RCC 7860 (cell line): ENCODE measurements at regions not wholly inside any gene's neighbourhood (a gene's known extent, or its start where the extent isn't known, plus 50 kb on each side); places are given as distances from the start of the nearest gene placed in this dataset.
"Not testable (repeated sequence)": the region's sequence is repeated elsewhere in the genome, so short reads cannot be mapped to it uniquely, and the experiment has no call there.

Source experiments
- DNase-seq: peaks from one replicate; pipeline ENCODE4 v3.0.0-alpha.2; 2015; ENCODE audit warnings: low spot score
- FAIRE-seq: peaks from 2 replicates; lab custom pipeline; 2012; peaks lifted over from hg19 to GRCh38; lab: Jason Lieb, UNC

DNA sequence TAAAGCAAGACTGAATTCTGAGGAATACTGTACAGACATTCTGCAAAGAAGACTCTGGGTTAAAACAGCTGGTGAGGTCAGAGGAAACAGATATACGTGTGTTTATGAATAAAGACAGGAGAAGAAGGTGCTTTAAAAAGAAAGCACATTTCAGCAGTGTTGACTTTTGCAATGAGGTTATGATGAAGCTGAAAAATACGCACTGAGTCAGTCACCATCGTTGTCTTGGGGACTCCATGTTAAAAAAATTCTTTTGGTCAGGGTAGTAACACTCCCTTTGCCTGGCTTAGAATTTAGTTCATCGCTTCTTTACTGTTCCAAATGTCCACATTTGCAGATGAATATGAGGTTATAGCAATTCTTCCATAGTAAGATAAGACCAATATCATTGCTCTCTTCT is 1049.0 kb downstream of the TSN start:
- FAIRE-seq: no peak
- no peak for DNase-seq

DNA sequence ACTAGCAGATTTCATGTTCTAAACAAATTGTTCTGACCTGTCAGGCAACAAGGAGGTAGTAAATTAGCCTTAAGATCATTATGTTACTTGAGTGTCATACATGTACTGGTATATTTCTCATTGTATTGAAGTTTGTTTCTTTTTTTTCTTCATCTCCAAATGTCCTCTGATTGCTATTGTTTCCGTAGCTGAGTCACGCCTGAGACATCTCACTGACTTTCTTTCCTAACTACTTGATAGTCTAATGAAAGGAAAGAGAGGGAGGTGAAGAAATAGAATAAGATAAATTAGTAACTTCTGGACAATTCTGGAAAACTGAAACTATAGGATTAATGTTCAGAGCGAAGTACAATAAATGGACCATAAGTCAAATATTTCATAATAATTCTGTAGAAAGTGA is 1049.9 kb downstream of the TSN start:
- no peak for FAIRE-seq
- no peak for DNase-seq

DNA sequence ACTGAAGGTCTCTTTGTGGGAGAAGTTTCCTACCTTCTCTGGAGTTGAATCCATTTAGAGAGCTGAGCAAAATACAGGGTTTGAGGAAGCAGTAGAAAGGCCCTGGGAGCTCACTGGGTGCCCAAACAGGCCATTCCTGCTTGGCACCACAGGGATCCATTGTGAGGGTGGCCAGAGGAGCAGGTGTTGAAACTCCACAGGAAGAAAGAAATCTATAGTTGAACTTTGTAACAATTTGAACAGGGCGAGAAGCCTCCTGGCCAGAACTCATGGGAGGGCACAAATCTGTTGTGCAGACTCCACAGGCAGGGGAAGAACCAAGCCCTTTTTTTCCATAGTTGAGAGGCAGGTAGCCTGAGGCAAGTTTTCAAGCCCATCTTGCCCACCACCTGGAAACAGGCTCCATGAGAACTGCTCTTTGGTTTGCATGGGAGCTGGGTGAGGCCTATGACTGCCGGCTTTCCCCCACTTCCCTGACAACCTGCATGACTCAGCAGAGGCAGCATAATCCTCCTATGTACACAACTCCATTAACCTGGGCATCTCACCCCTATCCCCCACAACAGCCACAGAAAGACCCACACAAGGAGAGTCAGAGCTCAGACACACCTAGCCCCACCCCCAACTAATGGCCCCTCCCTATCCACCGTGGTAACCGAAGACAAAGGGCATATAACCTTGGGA is 1053.0 kb downstream of the TSN start:
- FAIRE-seq (no peak), DNase-seq (no peak)

DNA sequence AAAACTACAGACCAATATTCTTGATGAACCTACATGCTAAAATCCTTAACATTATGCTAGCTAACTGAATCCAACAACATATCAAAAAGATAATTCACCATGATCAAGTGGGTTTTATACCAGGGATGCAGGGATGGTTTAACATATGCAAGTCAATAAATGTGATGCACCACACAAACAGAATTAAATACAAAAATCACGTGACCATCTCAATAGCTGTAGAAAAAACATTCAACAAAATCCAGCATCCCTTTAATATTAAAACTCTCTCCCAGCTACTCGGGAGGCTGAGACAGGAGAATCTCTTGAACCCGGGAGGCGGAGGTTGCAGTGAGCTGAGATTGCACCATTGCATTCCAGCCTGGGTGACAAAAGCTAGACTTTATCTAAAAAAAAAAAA is 1056.8 kb downstream of the TSN start:
- not testable (repeated sequence) for FAIRE-seq, DNase-seq

DNA sequence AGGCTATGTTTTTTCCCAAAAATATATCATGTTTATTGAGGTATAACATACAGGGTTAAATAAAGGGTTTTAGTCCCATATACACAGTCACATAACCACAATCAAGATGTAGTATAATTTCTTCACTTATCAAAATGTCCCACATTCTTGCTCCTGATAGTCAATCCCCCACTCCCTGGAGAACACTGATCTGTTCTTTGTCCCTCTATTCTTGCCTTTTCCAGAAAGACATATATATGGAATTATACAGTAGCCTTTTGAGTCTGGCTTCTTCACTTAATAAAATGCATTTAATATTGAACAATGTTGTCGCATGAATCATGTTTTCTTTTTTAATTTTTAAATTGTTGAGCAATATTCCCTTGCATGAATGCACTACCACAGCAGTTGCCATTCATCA is 1059.7 kb downstream of the TSN start:
- DNase-seq: no peak
- no peak for FAIRE-seq

DNA sequence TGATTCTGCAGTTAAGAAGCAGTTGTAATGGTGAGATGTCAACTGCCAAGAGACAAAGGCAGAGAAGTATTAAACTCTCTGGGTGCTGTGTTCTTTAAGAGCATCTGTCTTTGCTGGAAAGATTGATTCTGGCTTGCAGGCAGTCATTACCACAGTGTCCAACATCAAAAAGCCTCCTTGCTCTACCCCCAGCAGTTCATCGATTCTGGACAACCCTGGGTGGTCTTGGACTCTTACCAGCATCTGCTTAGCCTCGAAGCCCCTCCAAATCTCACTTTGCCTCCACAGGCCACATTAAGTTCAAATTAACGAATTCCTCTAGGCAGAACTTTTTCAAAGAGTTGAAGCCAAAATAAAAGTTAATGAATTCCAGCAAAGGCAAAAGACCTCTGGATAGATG is 1061.4 kb downstream of the TSN start:
- DNase-seq (no peak), FAIRE-seq (no peak)

DNA sequence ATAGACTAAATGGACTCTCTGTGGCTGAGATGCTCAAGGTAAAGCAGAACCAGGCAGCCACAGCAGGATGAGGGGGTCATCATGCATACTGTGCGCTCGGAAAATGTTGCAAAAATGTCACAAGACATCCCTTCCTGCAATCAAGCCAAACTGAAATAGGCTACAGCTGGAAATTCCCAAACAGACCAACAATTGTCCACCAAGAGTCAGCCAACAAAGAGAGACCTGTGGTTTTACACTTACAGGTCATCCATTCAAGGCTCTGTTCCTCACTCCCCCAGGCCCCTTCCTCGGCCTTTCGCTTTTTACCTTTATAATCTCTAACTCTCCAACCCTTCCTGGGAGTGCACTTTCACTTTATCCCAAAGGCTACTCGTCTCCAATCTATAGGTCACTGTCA is 1066.9 kb downstream of the TSN start:
- FAIRE-seq (no peak), DNase-seq (no peak)

DNA sequence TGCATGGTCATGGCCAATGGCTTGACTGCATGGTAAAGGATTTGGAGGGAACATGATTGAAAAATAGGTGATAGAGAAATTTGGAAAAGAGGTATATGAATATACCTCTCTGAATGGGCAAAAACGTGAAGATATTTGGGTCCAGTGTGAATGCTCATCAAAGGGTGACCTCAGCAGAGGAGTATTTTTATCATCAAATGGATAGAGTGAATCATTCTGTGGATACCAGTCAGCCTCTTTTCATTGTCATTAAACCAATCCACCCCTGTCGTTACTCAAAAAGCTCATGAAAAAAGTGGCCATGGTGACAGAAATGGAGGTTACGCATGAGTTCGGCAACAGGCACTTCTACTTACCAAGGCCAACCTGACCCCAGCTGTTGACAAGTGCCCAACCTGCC is 1074.7 kb downstream of the TSN start:
- FAIRE-seq (no peak), DNase-seq (no peak)

DNA sequence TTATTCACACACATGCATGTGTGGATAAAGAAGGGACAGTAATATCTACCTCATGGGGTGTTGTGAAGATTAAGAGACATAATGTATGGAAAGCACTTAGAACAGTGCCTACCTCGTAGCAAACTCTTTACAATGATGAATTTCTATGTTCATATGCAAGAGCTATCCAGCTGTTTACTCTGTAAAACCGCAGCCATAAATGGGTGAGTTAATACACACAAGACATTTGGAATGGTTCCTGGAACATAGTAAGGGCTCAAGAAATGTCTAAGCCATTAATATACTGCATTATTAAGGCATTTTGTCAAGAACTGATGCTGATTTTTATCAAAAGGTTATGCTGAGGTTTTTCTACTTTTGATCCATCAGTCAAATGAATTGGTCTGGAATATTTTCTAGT is 1076.2 kb downstream of the TSN start:
- no peak for FAIRE-seq
- no peak for DNase-seq

DNA sequence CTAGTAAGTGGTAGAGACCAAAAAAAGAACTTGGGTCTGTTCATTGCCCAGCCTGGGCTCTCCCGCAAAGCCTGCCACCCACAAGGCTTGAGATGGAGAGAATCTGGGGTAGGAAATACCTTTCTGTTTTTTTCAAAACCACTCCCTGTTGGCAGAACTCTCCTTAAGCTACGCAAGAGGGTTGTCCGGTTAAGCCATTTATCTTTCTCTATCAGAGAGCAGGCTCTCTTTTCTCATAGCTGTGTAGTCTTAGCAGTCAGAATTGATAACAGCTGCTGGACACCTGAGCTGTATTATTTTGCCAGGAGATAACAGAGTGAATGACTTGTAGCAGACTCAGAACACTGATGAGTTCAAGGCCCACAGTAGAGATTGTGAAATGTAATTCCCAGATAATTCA is 1088.1 kb downstream of the TSN start:
- FAIRE-seq (no peak), DNase-seq (no peak)

DNA sequence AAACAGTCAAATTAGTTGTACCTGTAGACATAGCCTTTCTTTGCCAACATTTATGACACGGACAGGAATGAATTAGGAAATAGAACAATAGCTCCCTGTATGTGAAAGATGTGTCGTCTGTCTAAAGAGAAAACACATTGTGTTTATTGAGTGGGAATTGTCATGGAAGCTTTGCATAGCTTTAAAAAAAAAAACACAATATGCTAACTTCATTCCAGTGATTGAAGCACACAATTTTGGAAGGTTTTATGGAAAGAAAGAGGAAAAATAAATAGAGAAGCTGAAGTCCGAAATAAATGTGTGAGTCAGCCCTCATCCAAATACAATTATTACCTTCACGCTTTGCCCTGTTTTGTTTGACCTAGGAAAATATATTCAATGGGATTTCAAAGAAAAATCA is 1095.7 kb downstream of the TSN start:
- FAIRE-seq: no peak

DNA sequence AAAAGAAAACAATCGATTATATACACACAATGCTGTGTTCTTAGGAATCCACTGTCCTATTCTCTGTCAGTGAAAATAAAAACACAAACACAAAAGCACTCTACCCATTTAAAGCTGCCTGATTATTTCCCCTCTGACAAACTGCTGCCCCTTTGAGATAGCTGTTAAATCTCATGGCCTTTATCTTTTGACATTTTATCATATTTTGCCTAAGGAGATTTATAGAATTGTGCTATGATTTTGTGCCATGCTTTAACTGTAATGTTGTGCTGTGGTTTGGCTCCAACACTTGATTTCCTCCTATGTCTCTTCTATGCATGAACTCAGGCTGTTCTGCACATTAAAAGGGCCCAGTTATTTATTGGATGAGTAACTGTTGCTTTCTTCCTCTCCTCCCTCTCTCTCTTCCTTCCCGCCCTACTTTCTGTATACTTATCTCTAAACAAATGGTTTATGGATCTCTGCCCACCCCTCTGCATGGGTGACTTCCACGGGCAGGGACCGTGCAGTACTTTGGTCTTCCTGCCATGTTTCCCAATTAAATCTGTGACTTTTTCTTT is 1096.6 kb downstream of the TSN start:
- no peak for FAIRE-seq

More for the DNA sequence above, 1095.7 kb downstream of the TSN start:
- no peak for DNase-seq

DNA sequence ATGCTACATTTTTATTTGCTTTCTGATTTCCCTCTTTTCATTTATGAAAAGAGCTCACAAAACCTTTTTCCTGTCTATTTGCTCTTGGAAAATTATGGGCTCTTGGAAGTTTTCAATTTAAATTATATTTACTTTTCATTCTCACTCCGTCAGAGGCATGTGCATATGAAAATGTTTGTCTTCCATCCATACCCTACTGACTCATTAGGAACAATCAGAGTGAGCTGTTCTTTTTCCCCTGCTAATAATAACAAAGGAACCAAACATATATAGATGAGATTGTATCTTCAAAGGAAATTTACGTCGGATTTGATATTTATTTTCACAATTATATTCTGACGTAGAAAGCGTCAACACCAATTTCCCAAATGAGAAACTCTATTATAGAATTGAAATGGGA is 1101.2 kb downstream of the TSN start:
- no peak for DNase-seq
- FAIRE-seq: no peak

More for the DNA sequence above, 1096.6 kb downstream of the TSN start:
- no peak for DNase-seq

DNA sequence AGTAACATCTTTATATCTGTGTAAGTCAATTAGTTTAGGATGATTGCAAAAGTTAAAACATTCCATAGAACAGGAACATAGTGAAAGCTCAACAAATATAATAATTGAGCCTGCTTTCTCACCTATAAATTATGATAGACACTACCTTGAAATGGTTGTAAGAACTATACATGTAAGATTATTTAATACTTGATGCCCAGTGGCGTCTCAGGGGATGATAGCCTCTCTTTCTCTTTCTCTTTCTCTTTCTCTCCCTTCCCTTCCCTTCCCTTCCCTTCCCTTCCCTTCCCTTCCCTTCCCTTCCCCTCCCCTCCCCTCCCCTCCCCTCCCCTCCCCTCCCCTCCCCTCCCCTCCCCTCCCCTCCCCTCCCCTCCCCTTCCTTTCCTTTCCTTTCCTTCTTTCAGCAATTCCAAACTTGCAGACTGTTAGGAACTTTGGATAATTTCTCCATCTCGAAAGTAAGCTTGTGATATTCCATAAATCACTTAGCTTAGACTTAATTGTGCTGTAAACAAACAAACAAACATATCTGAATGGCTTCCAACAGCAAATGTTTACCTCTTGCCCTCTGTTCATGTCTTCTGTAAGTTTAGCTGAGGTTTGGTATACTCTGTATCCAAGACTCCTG is 1102.7 kb downstream of the TSN start:
- DNase-seq (no peak), FAIRE-seq (no peak)

DNA sequence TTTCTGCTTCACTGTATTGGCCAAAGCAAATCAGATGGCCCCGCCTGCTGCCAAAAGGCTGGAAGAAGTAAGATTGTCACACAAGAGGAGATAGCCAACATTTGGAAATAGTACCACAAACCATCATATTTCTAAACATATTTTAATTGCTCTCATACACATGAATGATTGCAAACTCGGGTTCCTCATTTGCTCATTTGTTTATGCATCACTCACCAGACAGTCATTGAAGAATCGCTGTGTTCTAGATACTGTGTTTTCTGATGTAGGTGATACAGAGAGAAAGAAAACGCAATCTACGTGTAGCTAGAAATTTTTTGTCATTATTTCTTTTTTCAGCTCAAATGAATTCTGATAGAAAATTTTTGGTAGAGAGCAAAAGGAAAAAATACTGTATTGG is 1103.4 kb downstream of the TSN start:
- DNase-seq (no peak), FAIRE-seq (no peak)

DNA sequence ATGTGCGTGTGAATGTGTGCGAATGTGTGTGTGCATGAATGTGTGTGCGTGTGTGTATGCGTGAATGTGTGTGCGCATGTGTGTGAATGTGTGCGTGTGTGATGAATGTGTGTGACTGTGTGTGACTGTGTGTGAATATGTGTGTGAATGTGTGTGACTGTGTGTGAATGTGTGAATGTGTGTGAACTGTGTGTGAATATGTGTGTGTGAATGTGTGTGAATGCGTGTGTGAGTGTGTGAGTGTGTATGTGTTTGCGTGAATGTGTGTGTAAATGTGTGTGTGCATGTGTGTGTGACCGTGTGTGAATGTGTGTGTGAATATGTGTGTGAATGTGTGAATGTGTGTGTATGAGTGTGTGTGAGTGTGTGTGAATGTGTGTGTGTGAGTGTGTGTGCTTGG is 1103.8 kb downstream of the TSN start:
- FAIRE-seq (no peak), DNase-seq (no peak)

DNA sequence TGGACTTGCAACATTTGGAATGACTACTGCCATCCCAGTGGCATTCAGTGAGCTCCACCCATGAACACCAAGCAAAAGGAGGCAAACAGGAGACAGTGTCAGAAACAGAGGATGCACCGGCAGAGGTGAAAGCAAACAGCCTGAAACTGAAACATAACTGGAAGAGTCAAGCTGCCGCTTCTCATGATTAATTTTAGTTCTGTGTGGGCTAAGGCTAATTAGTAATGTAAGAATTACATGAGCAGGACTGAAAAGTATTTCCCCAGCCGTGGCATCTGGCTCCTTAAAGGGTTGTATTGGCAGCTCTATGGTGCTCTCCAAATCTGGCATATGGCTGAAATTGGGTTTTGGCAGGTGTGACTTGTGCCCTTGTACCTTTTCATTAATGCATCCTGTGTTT is 1108.1 kb downstream of the TSN start:
- DNase-seq (no peak), FAIRE-seq (no peak)

DNA sequence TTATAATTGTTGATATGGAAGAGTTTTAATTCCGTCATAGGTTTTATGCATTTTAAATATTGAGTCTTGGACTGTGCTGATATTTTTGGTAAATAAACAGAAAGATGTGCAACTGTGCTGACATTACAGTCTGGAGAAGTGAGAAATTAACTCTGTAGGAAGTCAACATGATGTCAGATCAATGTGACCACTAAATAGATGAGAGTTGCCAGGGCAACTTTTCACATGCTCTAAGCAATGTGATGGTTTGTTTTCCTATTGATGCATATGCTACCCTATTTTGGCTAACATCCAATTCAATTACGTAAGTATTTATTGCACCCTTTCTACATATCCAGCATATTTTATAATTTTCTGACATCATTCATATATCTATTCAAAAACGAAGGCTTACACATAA is 1109.3 kb downstream of the TSN start:
- FAIRE-seq (no peak), DNase-seq (no peak)

DNA sequence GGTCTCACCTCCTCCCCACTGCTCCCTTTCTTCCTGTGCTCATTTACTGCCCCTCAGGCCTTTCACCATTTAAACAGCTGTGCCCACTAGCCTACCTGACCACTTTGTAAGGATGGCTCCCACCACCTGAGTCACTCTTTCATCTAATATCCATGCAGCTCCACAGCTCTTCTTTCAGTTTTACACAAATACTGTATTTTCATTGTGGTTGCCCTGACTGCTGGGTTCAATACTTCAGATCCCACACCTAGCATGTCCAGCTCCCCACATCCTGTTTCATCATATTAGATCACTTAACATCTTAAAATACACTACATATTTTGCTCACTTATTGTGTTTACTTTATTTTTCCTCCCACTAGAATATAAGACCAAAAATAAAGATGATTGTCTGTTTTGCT is 1110.6 kb downstream of the TSN start:
- FAIRE-seq: no peak
- no peak for DNase-seq

DNA sequence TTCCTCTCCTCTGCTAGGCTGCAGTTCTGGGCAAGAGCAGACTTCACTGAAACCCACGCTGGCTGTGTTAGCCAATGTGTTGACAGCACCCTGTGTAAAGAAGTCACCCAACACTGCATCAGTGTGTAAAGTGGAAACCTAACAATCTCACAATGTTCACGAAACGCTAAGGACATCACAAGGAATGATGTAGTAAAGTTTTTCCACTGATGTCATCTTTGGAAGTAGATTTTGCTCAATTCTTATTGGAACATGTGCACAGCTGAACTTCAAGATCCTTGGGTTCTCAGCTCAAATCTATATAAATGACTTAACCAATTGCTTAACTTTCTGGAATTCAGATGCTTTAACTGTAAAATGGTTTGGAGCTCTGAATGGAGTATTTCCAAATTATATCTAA is 1112.5 kb downstream of the TSN start:
- FAIRE-seq (no peak), DNase-seq (no peak)

DNA sequence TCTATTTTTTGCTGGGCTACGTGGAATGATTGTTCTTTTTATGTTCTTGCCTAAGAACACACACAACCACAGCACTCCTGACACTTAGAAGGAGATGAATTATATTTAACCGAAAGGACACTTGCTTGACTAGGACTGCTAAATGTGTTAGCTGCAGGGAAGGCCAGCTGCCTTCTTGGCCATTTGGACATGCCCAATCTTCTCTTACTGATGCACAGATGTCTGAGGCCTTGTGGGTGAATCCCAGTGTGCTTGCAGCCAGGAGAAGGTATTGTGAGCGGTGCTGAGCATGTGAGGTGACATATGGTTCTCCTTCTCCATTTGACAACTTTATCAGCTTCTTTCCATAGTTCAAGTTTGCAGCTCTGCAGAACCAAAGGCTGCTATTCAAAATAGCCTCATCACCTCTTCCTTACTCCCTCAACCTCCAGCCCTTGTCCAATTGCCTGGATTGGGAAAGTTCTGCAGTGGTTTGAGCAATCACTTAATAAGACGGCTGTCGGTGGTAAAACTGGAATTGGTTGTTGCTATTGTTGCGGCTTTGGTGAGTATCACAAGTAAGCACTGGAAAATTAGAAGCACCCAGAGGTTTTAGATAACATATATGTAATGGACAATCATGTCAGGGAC is 1113.3 kb downstream of the TSN start:
- FAIRE-seq (no peak), DNase-seq (no peak)

DNA sequence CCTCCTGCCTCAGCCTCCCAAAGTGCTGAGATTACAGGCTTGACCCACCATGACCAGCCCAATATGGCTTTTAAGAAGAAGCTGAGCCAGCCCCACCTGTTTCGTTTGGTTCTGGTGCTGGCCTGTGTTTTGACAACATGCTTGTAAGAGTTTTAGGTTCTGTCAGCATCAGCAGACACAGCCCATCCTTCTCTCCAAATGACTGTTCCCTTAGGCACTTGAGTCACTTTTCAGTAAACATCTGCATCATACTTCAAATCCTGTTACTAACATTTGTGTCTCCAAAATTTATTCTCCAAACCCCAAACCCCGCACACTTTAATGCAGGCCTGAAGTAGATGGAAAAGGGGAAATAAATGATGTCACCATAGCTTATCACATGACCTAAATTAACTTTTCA is 1118.5 kb downstream of the TSN start:
- FAIRE-seq (no peak), DNase-seq (no peak)
